Activated CD4-positive, alpha-beta T cell treated with anti-CD3 and anti-CD28 coated beads for 36 hours (primary cell): ENCODE measurements at regions not wholly inside any gene's neighbourhood (a gene's known extent, or its start where the extent isn't known, plus 50 kb on each side); places are given as distances from the start of the nearest gene placed in this dataset.
"Not testable (repeated sequence)": the region's sequence is repeated elsewhere in the genome, so short reads cannot be mapped to it uniquely, and the experiment has no call there.

ENCODE experiments used
- ATAC-seq: fragments of 200-7000 bp; cut with Tn5 transposase; one replicate; pipeline ENCODE4 v1.10.0; 2021; ENCODE audit warnings: mild to moderate bottlenecking, moderate library complexity
- CTCF ChIA-PET: fragments of 350-600 bp; sonication (Branson Sonifier 250); formaldehyde crosslinking; loops from one replicate; lab custom pipeline; 2021; ENCODE audit warnings: antibody characterized with exemption; lab: Charles Lee
- POLR2A ChIA-PET: fragments of 350-600 bp; sonication (Branson Sonifier 250); formaldehyde crosslinking; loops from one replicate; lab custom pipeline; 2021; ENCODE audit warnings: antibody characterized with exemption, inconsistent platforms; lab: Charles Lee
- DNase-seq: peaks from one replicate; pipeline ENCODE4 v3.0.0-alpha.2; 2020
- H3K27ac Mint-ChIP-seq: one replicate; pipeline ENCODE4 v1.8.0; 2021; ENCODE audit warnings: mixed read lengths
- H3K27me3 Mint-ChIP-seq: one replicate; pipeline ENCODE4 v1.8.0; 2021; ENCODE audit warnings: mixed read lengths
- H3K36me3 Mint-ChIP-seq: one replicate; pipeline ENCODE4 v1.8.0; 2021; ENCODE audit warnings: low read depth, mixed read lengths
- H3K4me1 Mint-ChIP-seq: one replicate; pipeline ENCODE4 v1.8.0; 2021; ENCODE audit warnings: mixed read lengths
- H3K4me3 Mint-ChIP-seq: one replicate; pipeline ENCODE4 v1.8.0; 2021; ENCODE audit warnings: mild to moderate bottlenecking, moderate library complexity, mixed read lengths
- H3K9me3 Mint-ChIP-seq: one replicate; pipeline ENCODE4 v1.8.0; 2021; ENCODE audit warnings: low read depth, mixed read lengths
- intact Hi-C, 2 experiments: fragments of 100-400 bp; cut with DNase I in 1 of 2; cut with micrococcal nuclease in 1 of 2; formaldehyde crosslinking; loops; one replicate each; pipeline versions ENCODE4 v1.14.2 to v1.15.1; 2022 to 2024; cut with DNase I, micrococcal nuclease

DNA sequence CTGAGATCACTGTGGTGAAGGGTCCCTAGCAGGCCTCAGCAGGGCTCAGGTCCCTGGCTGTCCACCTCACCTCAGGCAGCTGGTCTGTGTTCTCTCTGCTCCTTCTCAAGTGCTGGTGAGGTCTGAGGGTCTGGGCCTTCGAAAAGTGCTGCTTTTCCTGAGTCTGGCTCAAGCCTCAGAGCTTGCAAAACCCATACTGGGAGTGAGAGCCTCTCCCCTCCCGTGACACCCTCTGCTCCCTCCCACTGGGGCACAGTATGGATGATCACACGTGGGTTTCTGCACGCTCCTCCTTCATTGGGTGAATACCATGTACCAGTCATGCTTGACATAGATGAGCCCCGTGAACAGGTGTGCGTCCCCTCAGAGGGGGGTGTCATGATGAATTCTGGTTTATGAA lies 73.3 kb upstream of the WASF3 start:
- Mint-ChIP-seq H3K27me3 (no peaks in the 10 kb centered on the region), H3K4me3 (no peak overlapping the region), H3K27ac (no peak overlapping the region), H3K4me1 (peaks cover 14% of the 10 kb centered on the region), H3K36me3 (no peaks in the 10 kb centered on the region), H3K9me3 (no peaks in the 10 kb centered on the region)
- ChIA-PET POLR2A (no interaction called here), CTCF (interaction anchor here (0.7 to 6.9 kb wide), 4 partner anchors 11 to 299 kb away, joined by 3 to 46 read pairs (median 22); no protein-coding TSS in a partner anchor)
- DNase-seq = no peak
- no peak for ATAC-seq
- intact Hi-C loops = loop anchor here in 1 of 2 experiments (10.0 kb wide), 1 partner anchor 441 kb away; no protein-coding TSS in a partner anchor

DNA sequence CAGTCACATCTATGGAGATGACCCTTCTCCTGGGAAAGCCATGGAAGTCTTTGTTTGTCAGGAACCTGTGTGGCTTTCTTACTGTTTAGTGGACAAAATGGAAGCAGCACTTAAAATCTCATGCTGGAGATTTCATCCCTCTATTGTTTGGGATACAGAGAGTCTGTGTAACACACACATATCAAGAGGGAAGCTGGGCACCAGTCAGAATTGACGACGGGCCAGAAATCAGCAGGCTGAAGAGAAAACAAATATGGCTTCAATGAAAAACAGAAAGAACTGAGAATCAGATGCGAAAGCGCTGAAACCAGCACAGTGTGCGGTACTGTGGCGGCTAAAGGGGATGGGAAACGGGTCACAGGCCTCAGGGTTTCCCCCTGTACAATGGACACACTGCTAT lies 72.2 kb upstream of the WASF3 start:
- ChIA-PET POLR2A (no interaction called here), CTCF (interaction anchor here (6.9 kb wide), 1 partner anchor 10 kb away, joined by 46 read pairs; no protein-coding TSS in a partner anchor)
- DNase-seq (no peak), ATAC-seq (no peak)
- intact Hi-C loops = loop anchor here in 1 of 2 experiments (10.0 kb wide), 1 partner anchor 440 kb away; no protein-coding TSS in a partner anchor
- Mint-ChIP-seq H3K9me3 (no peaks in the 10 kb centered on the region), H3K27ac (no peak overlapping the region), H3K4me3 (no peak overlapping the region), H3K27me3 (no peaks in the 10 kb centered on the region), H3K36me3 (no peaks in the 10 kb centered on the region), H3K4me1 (peaks cover 14% of the 10 kb centered on the region)

DNA sequence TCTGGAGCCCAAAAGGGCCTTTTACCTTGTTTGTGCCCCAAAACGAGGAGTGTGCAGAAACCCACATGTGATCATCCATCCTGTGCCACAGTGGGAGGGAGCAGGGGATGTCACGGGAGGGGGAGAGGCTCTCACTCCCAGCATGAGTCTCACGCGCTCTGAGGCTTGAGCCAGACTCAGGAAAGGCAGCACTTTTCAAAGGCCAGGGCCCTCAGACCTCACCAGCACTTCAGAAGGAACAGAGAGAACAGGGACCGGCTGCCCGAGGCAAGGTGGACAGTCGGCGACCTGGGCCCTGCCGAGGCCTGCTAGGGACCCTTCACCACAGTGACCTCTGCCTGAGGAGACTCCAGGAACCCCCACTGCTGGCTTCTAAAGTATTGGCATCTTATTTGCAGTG lies 71.7 kb upstream of the WASF3 start:
- peaks cover 14% of the 10 kb centered on the region for H3K4me1 Mint-ChIP-seq
- H3K36me3 Mint-ChIP-seq = no peaks in the 10 kb centered on the region
- no peak overlapping the region for H3K4me3 Mint-ChIP-seq
- H3K9me3 Mint-ChIP-seq = no peaks in the 10 kb centered on the region
- no peaks in the 10 kb centered on the region for H3K27me3 Mint-ChIP-seq
- no peak for ATAC-seq
- no peak for DNase-seq
- POLR2A ChIA-PET = no interaction called here
- CTCF ChIA-PET = interaction anchor here (6.9 kb wide), 1 partner anchor 10 kb away, joined by 46 read pairs; no protein-coding TSS in a partner anchor
- no peak overlapping the region for H3K27ac Mint-ChIP-seq
- intact Hi-C loops = loop anchor here in 1 of 2 experiments (10.0 kb wide), 1 partner anchor 439 kb away; no protein-coding TSS in a partner anchor

DNA sequence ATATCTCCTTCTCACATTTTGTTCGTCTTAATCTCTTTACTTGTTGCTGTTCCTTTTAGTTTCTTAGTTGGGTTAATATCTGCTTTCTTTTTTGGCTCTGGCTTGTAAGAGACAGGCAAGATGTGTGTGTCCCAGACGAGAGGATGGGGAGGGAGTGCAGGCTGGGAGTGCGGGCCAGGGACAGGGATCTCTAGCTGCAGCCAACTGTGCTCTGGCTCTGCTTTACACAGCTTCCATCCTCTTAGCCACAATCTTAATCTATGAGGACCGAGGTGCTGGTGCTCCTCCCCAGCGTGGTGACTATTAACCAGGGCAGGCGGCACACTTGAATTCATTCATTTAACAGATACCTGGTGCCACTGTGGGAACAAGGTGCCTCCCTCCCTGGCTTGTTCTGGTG lies 70.9 kb upstream of the WASF3 start:
- Mint-ChIP-seq H3K27ac (no peak overlapping the region), H3K9me3 (no peaks in the 10 kb centered on the region), H3K4me3 (no peak overlapping the region), H3K4me1 (peaks cover 14% of the 10 kb centered on the region), H3K27me3 (no peaks in the 10 kb centered on the region), H3K36me3 (no peaks in the 10 kb centered on the region)
- ChIA-PET CTCF (interaction anchor here (0.6 kb wide), 2 partner anchors 11 to 84 kb away, joined by 3 read pairs; no protein-coding TSS in a partner anchor), POLR2A (no interaction called here)
- ATAC-seq (no peak), DNase-seq (no peak)
- intact Hi-C loops = loop anchor here in 1 of 2 experiments (10.0 kb wide), 1 partner anchor 438 kb away; no protein-coding TSS in a partner anchor

DNA sequence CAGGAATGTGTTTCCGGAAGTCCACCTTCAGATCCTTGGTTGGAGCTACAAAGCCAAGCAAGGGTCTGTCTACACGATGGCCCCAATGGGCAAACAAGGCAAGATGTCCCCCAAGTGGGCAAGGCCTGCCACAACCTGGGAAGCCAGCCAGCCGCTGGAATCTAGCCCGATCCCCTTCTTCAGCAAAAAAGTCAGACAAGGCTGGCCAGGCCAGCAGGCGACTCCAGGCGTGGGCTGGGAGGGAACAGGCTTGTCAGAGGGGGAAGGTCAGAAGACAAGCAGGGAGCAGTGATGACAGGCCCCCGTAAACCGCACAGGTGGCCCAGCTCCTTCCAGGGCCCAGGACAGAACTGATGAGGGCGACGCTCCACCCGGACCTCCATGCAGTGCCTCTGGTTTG lies 69.7 kb upstream of the WASF3 start:
- peaks cover 10% of the 10 kb centered on the region for H3K4me1 Mint-ChIP-seq
- H3K27me3 Mint-ChIP-seq = no peaks in the 10 kb centered on the region
- no peaks in the 10 kb centered on the region for H3K36me3 Mint-ChIP-seq
- H3K4me3 Mint-ChIP-seq = no peak overlapping the region
- POLR2A ChIA-PET = no interaction called here
- DNase-seq = no peak
- CTCF ChIA-PET = interaction anchor here (0.6 to 1.5 kb wide), 4 partner anchors 9 to 301 kb away, joined by 3 to 4 read pairs (median 3); no protein-coding TSS in a partner anchor
- no peak for ATAC-seq
- H3K27ac Mint-ChIP-seq = no peak overlapping the region
- intact Hi-C loops = loop anchor here in 1 of 2 experiments (10.0 kb wide), 1 partner anchor 437 kb away; no protein-coding TSS in a partner anchor
- no peaks in the 10 kb centered on the region for H3K9me3 Mint-ChIP-seq

DNA sequence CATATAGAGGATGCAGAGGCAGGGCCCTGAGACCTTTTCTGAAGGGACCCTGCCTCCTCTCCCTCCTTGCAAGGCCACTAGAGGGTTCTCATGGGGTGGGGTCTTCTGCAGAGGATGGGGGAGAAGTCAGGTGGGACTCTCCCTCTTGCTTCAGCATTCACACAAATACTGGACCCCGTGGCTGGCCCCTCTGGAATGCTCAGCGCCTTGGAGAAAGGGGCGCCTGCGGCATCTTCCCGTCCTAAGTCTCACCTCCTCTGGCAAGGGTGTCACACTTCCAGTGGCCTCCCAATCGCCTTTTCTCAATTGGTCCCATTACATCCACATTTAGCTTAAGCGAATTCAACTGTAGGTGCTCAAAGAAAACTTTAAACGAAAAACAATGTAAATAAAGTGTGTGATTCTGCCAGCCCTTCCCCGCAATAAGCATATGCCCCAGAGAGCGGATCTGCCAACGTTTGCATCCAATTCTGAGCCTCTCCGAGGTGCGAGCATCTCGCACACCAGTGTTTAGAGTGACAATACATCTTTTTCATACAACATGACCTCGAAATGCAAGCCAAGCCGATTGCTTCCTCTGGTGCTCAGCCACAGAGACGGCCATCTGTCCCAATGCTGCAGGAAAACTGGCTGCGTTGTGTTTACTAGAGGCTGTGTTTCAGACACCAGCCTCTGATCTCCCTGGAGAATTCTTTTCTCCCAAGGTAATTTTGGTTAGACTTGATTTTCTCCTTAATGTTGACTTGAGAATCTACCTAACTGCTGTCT lies 69.1 kb upstream of the WASF3 start:
- POLR2A ChIA-PET = no interaction called here
- ATAC-seq (no peak), DNase-seq (no peak)
- no peaks in the 10 kb centered on the region for H3K36me3 Mint-ChIP-seq
- intact Hi-C loops = loop anchor here in 1 of 2 experiments (10.0 kb wide), 1 partner anchor 436 kb away; no protein-coding TSS in a partner anchor
- H3K4me1 Mint-ChIP-seq = peaks cover 4% of the 10 kb centered on the region
- H3K9me3 Mint-ChIP-seq = no peaks in the 10 kb centered on the region
- H3K4me3 Mint-ChIP-seq = no peak overlapping the region
- no peak overlapping the region for H3K27ac Mint-ChIP-seq
- CTCF ChIA-PET = interaction anchor here (0.6 to 1.5 kb wide), 5 partner anchors 8 to 302 kb away, joined by 3 to 5 read pairs (median 3); no protein-coding TSS in a partner anchor
- H3K27me3 Mint-ChIP-seq = no peaks in the 10 kb centered on the region

DNA sequence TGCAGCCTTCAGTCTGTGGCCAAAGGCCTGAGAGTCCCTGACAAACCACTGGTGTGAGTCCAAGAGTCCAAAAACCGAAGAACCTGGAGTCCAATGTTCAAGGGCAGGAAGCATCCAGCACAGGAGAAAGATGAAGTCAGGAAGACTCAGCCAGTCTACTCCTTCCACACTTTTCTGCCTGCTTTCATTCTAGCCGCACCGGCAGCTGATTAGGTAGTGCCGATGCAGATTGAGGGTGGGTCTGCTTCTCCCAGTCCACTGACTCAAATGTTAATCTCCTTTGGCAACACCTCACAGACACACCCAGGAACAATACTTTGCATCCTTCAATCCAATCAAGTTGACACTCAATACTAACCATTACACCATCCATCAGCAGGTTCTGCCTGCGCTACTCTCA lies 65.2 kb upstream of the WASF3 start:
- CTCF ChIA-PET = interaction anchor here (0.6 to 0.7 kb wide), 2 partner anchors 10 to 112 kb away, joined by 3 read pairs; no protein-coding TSS in a partner anchor
- H3K36me3 Mint-ChIP-seq, H3K27ac Mint-ChIP-seq, POLR2A ChIA-PET, intact Hi-C loops, DNase-seq, ATAC-seq, H3K4me1 Mint-ChIP-seq, H3K9me3 Mint-ChIP-seq, H3K4me3 Mint-ChIP-seq, H3K27me3 Mint-ChIP-seq: not testable (repeated sequence)

DNA sequence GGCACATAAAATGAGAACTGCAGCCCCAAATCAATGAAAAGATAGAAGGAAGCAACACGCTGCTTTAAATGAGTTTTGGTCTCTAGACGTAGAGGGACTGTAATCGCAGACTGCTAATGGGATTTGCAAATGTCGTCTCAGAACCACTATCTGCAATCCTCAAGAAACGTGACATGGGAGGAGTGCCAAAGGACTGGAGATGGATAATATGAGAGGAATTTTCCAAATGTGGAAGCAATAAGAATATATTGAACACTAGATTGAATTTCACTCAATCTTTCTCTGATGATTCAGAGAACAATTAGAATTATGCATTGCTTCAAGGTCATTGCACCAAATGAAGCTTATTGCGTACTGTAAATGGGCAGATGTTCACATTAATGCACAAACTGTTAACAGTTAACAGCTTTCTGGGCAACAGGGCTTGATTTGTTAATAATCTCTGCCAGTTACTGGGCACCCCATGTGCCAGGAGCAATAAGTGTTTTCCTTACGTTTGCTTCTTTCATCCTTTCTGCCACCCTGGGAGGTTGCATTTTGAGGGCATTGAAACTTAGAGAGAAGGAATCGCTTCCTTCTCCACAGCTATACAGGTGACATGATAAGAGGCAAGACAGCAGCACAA lies 62.8 kb upstream of the WASF3 start:
- no peaks in the 10 kb centered on the region for H3K36me3 Mint-ChIP-seq
- POLR2A ChIA-PET = no interaction called here
- CTCF ChIA-PET = interaction anchor here (0.6 to 5.6 kb wide), 6 partner anchors 12 to 310 kb away, joined by 3 to 65 read pairs (median 4); no protein-coding TSS in a partner anchor
- H3K4me1 Mint-ChIP-seq = no peaks in the 10 kb centered on the region
- no peak for DNase-seq
- no peak for ATAC-seq
- H3K4me3 Mint-ChIP-seq = no peak overlapping the region
- intact Hi-C loops = loop anchor here (5.0 kb wide), 1 partner anchor 203 kb away; no protein-coding TSS in a partner anchor
- no peak overlapping the region for H3K27ac Mint-ChIP-seq
- peaks cover 3% of the 10 kb centered on the region for H3K27me3 Mint-ChIP-seq
- no peaks in the 10 kb centered on the region for H3K9me3 Mint-ChIP-seq

DNA sequence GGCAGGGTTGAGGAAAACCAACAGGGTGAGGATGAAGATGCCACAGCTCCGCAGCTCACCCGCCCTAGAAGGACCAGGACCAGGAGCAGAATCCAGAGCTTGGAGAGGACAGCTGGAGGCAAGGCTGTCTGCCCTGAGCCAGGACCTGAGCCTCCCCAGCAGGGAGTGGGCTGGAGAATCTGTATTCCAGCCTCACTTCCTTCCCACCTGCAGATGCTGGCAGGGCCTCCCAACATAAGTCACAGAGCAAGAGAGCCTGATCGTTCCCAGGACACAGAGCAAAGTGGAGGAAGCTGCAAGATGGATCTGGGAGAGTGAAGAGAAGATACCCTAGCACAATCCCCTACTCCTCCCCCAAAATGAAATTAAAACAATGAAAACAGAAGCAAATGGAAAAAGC lies 61.7 kb upstream of the WASF3 start:
- Mint-ChIP-seq H3K36me3 (no peaks in the 10 kb centered on the region), H3K9me3 (no peaks in the 10 kb centered on the region), H3K27me3 (peaks cover 3% of the 10 kb centered on the region), H3K27ac (no peak overlapping the region), H3K4me1 (no peaks in the 10 kb centered on the region), H3K4me3 (no peak overlapping the region)
- CTCF ChIA-PET = interaction anchor here (0.6 to 5.6 kb wide), 10 partner anchors 8 to 1085 kb away, joined by 3 to 65 read pairs (median 4); no protein-coding TSS in a partner anchor
- ATAC-seq = no peak
- POLR2A ChIA-PET = interaction anchor here (1.4 kb wide), 1 partner anchor 310 kb away, joined by 5 read pairs; no protein-coding TSS in a partner anchor
- intact Hi-C loops = loop anchor here (1.0 to 5.0 kb wide), 3 partner anchors 13 to 311 kb away; no protein-coding TSS in a partner anchor
- DNase-seq = no peak

DNA sequence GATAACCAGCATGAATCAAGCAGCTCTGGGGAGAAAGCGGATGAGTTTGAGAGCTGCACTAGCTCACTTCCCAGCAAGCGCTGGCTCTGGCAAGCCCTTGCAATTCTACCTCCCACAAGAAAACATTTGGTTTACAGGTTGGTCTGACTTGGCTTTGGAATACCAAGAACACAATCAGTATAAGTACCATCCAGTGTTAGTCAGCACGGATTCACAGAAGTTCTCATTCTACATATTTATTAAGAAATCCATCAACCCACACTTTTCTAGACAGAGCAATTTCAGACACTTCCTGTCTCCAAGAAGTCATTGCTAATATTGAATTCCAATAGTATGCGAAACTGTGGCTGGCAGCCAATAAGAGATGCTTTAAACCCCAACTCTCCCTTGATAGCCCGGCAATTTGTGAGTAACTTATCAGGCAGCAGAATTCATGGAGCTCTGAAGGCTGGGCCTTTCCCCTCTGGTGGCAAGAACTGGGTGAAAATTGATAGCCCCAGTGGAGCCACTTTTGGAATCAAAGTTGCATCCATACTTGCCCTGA lies 59.4 kb upstream of the WASF3 start:
- Mint-ChIP-seq H3K27ac (no peak overlapping the region), H3K4me3 (no peak overlapping the region), H3K27me3 (peaks cover 3% of the 10 kb centered on the region), H3K9me3 (no peaks in the 10 kb centered on the region), H3K4me1 (peaks cover 12% of the 10 kb centered on the region), H3K36me3 (no peaks in the 10 kb centered on the region)
- ATAC-seq (no peak), DNase-seq (no peak)
- ChIA-PET CTCF (interaction anchor here (0.6 to 5.6 kb wide), 6 partner anchors 11 to 320 kb away, joined by 3 to 65 read pairs (median 8); no protein-coding TSS in a partner anchor), POLR2A (no interaction called here)
- intact Hi-C loops = loop anchor here (2.0 to 5.0 kb wide), 2 partner anchors 15 to 199 kb away; no protein-coding TSS in a partner anchor
